IMR-90 (cell line): ENCODE measurements at regions not wholly inside any gene's neighbourhood (a gene's known extent, or its start where the extent isn't known, plus 50 kb on each side); places are given as distances from the start of the nearest gene placed in this dataset.

ENCODE experiments used
- ATAC-seq: fragments of 200-7000 bp; cut with Tn5 transposase; 2 replicates; pipeline ENCODE4 v1.9.1; 2020; ENCODE audit warnings: low read depth, mild to moderate bottlenecking, moderate library complexity
- BruUV-seq: library from RNA; stranded (reverse); fragments of 400-500 nt; replicated peaks from 2 replicates; lab custom pipeline; 2021; lab: Mats Ljungman, UMichigan
- CTCF ChIA-PET: fragments of 300-600 bp; formaldehyde crosslinking; extraction: SDS; loops from one replicate; lab custom pipeline; 2021; ENCODE audit warnings: antibody characterized with exemption; lab: Yijun Ruan, JAX
- POLR2A ChIA-PET: fragments of 300-600 bp; sonication (Branson Sonifier 250); formaldehyde crosslinking; loops from one replicate; lab custom pipeline; 2022; ENCODE audit warnings: antibody characterized with exemption; ENCODE audit not compliant: unreplicated experiment; lab: Charles Lee
- DNase-seq: peaks from one replicate; pipeline ENCODE4 v3.0.0; 2013
- H2AFZ ChIP-seq: replicated peaks from 2 replicates; pipeline ENCODE3; 2013; ENCODE audit warnings: low read length, mild to moderate bottlenecking; ENCODE audit not compliant: poor library complexity
- H2AK5ac ChIP-seq: 2 replicates; pipeline ENCODE4 v1.6.1; 2013; ENCODE audit warnings: low read depth, low read length, inconsistent platforms
- H2AK9ac ChIP-seq: replicated peaks from 2 replicates; pipeline ENCODE3; 2013; ENCODE audit warnings: mild to moderate bottlenecking, low read depth, low read length, moderate library complexity; ENCODE audit not compliant: poor library complexity
- H2BK120ac ChIP-seq: 2 replicates; pipeline ENCODE4 v1.6.1; 2013; ENCODE audit warnings: low read depth, low read length, inconsistent platforms
- H2BK15ac ChIP-seq: 3 replicates; pipeline ENCODE4 v1.6.1; 2013; ENCODE audit warnings: low read depth, low read length, inconsistent platforms
- H2BK20ac ChIP-seq: 2 replicates; pipeline ENCODE4 v1.6.1; 2013; ENCODE audit warnings: low read depth, mild to moderate bottlenecking, inconsistent platforms, low read length, moderate library complexity
- H2BK5ac ChIP-seq: 2 replicates; pipeline ENCODE4 v1.6.1; 2013; ENCODE audit warnings: mild to moderate bottlenecking, low read depth, low read length, inconsistent platforms; ENCODE audit not compliant: poor library complexity, severe bottlenecking
- H3K14ac ChIP-seq: replicated peaks from 2 replicates; pipeline ENCODE4 v1.6.1; 2013; ENCODE audit warnings: low read depth, low read length, inconsistent platforms
- H3K18ac ChIP-seq: 2 replicates; pipeline ENCODE4 v1.6.1; 2013; ENCODE audit warnings: low read depth, low read length, control low read depth
- H3K23ac ChIP-seq: 2 replicates; pipeline ENCODE4 v1.6.1; 2013; ENCODE audit warnings: low read depth, low read length, inconsistent platforms
- H3K27ac ChIP-seq: 2 replicates; pipeline ENCODE4 v1.5.1; 2013; ENCODE audit warnings: mild to moderate bottlenecking, control low read depth, low read length; ENCODE audit not compliant: insufficient read depth
- H3K27me3 ChIP-seq: 2 replicates; pipeline ENCODE4 v1.6.1; 2013; ENCODE audit warnings: low read length; ENCODE audit not compliant: control insufficient read depth, insufficient read depth
- H3K36me3 ChIP-seq: 2 replicates; pipeline ENCODE4 v1.6.1; 2013; ENCODE audit warnings: low read length, mixed read lengths; ENCODE audit not compliant: control insufficient read depth, insufficient read depth
- H3K4ac ChIP-seq: 2 replicates; pipeline ENCODE4 v1.6.1; 2013; ENCODE audit warnings: low read depth, low read length, inconsistent platforms
- H3K4me1 ChIP-seq: 2 replicates; pipeline ENCODE4 v1.6.1; 2013; ENCODE audit warnings: low read length, mixed read lengths; ENCODE audit not compliant: control insufficient read depth, insufficient read depth
- H3K4me2 ChIP-seq: 2 replicates; pipeline ENCODE4 v1.6.1; 2013; ENCODE audit warnings: low read depth, mild to moderate bottlenecking, control low read depth, low read length, moderate library complexity
- H3K4me3 ChIP-seq: 2 replicates; pipeline ENCODE4 v1.5.1; 2013; ENCODE audit warnings: low read depth, mild to moderate bottlenecking, control low read depth, low read length, moderate library complexity; ENCODE audit not compliant: insufficient read depth
- H3K56ac ChIP-seq: 2 replicates; pipeline ENCODE4 v1.6.1; 2013; ENCODE audit warnings: low read length, inconsistent platforms; ENCODE audit not compliant: insufficient read depth; ENCODE audit errors: extremely low read depth
- H3K79me1 ChIP-seq, 2 experiments: 2 replicates each; pipeline ENCODE4 v1.6.1; 2013; ENCODE audit warnings: low read length in 2 of 2, inconsistent platforms in 1 of 2, low read depth in 1 of 2
- H3K9ac ChIP-seq: 2 replicates; pipeline ENCODE4 v1.6.1; 2013; ENCODE audit warnings: low read depth, low read length, control low read depth
- H3K9me1 ChIP-seq: 2 replicates; pipeline ENCODE4 v1.6.1; 2013; ENCODE audit warnings: low read length, inconsistent platforms; ENCODE audit not compliant: insufficient read depth
- H3K9me3 ChIP-seq: 2 replicates; pipeline ENCODE4 v1.6.1; 2013; ENCODE audit warnings: low read length; ENCODE audit not compliant: control insufficient read depth, insufficient read depth
- H4K20me1 ChIP-seq: 2 replicates; pipeline ENCODE4 v1.6.1; 2013; ENCODE audit warnings: low read length, inconsistent platforms; ENCODE audit not compliant: insufficient read depth
- H4K5ac ChIP-seq: 2 replicates; pipeline ENCODE4 v1.6.1; 2013; ENCODE audit warnings: mild to moderate bottlenecking, low read depth, low read length, control low read depth
- H4K8ac ChIP-seq, 2 experiments: 2 replicates each; pipeline ENCODE4 v1.6.1; 2013; ENCODE audit warnings: low read depth in 2 of 2, low read length in 2 of 2, control low read depth in 1 of 2, inconsistent platforms in 1 of 2
- H4K91ac ChIP-seq: 2 replicates; pipeline ENCODE4 v1.6.1; 2013; ENCODE audit warnings: low read depth, low read length, inconsistent platforms; ENCODE audit not compliant: insufficient read depth
- CEBPB ChIP-seq: IDR thresholded peaks from 2 replicates; pipeline ENCODE4 v1.6.1; 2012; ENCODE audit warnings: low read depth, low read length, improper control_type of control experiment
- ELK1 ChIP-seq: fragments of 150-350 bp; IDR thresholded peaks from 2 replicates; pipeline ENCODE4 v1.6.1; 2016; ENCODE audit warnings: low read depth, mild to moderate bottlenecking, low read length, moderate library complexity, borderline replicate concordance
- MAZ ChIP-seq: IDR thresholded peaks from 2 replicates; pipeline ENCODE4 v1.6.1; 2012; ENCODE audit warnings: low read depth, mild to moderate bottlenecking, low read length, improper control_type of control experiment, moderate library complexity, borderline replicate concordance
- MXI1 ChIP-seq: IDR thresholded peaks from 2 replicates; pipeline ENCODE4 v1.6.1; 2012; ENCODE audit warnings: low read depth, mild to moderate bottlenecking, low read length, moderate library complexity, borderline replicate concordance
- NFE2L2 ChIP-seq: fragments of 150-350 bp; IDR thresholded peaks from 2 replicates; pipeline ENCODE4 v1.6.1; 2016; ENCODE audit warnings: low read depth, mild to moderate bottlenecking, low read length
- RAD21 ChIP-seq: IDR thresholded peaks from 2 replicates; pipeline ENCODE4 v1.6.1; 2012; ENCODE audit warnings: low read length, improper control_type of control experiment
- SMC3 ChIP-seq: fragments of 150-350 bp; IDR thresholded peaks from 2 replicates; pipeline ENCODE4 v1.6.1; 2016; ENCODE audit warnings: low read depth, mild to moderate bottlenecking, antibody characterized with exemption, low read length, moderate library complexity
- WGBS, 2 experiments: methylation state at CpG; one replicate each; pipeline versions ENCODE4 v1.1.5 to v1.1.7; 2013; ENCODE audit warnings: missing lambda C conversion rate in 2 of 2; ENCODE audit not compliant: insufficient read length in 1 of 2; ENCODE audit errors: extremely low coverage in 2 of 2; 5-methylcytosine and 5-hydroxymethylcytosine counted together
- dilution Hi-C: fragments of 300-500 bp; cut with HindIII; formaldehyde crosslinking; loops from one replicate; pipeline ENCODE4 v1.14.3; 2018; ENCODE audit warnings: low sequenced_read_pairs; ENCODE audit not compliant: unreplicated experiment
- in situ Hi-C: fragments of 300-500 bp; cut with MboI; formaldehyde crosslinking; loops from 3 replicates; pipeline ENCODE4 v1.14.3; 2019; ENCODE audit warnings: low sequenced_read_pairs, inconsistent platforms, mixed read lengths
- intact Hi-C: fragments of 100-400 bp; cut with micrococcal nuclease; formaldehyde crosslinking; loops from 2 replicates; pipeline ENCODE4 v1.10.0; 2022

GRCh38 chr1:67576474-67576873 is 108.5 kb upstream of the GADD45A start:
- H3K9me1 ChIP-seq: peaks cover 6% of the 10 kb centered on the region; the same call in 1 of the 2 replicates
- no peak overlapping the region for H3K4me2 ChIP-seq
- no peak for DNase-seq
- H3K27me3 ChIP-seq: no peaks in the 10 kb centered on the region
- no peak overlapping the region for H2AK5ac ChIP-seq
- H3K18ac ChIP-seq: no peak overlapping the region
- dilution Hi-C loops: no loop called here
- H3K4ac ChIP-seq: no peak overlapping the region
- in situ Hi-C loops: no loop called here
- no peak overlapping the region for H3K23ac ChIP-seq
- H2BK20ac ChIP-seq: no peak overlapping the region
- H4K5ac ChIP-seq: no peak overlapping the region
- no peak overlapping the region for H3K4me3 ChIP-seq
- intact Hi-C loops: loop anchor here (5.0 kb wide), 1 partner anchor 41 kb away; no protein-coding TSS in a partner anchor
- H3K14ac ChIP-seq: no peak overlapping the region
- ATAC-seq: no peak
- H2BK120ac ChIP-seq: no peak overlapping the region
- no peak overlapping the region for H4K91ac ChIP-seq
- ChIA-PET POLR2A (no interaction called here), CTCF (no interaction called here)
- H4K20me1 ChIP-seq: no peaks in the 10 kb centered on the region
- no peak overlapping the region for H4K8ac ChIP-seq
- H3K56ac ChIP-seq: no peak overlapping the region
- BruUV-seq: no TSS peak
- no peak overlapping the region for H2BK15ac ChIP-seq
- TF ChIP-seq RAD21 (no peak), MXI1 (no peak), ELK1 (no peak), CEBPB (peak; percentile 49; the same call in 1 of the 2 replicates), MAZ (no peak), SMC3 (no peak), NFE2L2 (no peak)
- no peaks in the 10 kb centered on the region for H3K9me3 ChIP-seq
- no peak overlapping the region for H3K27ac ChIP-seq
- no peak overlapping the region for H2AK9ac ChIP-seq
- no peaks in the 10 kb centered on the region for H3K79me1 ChIP-seq
- no CpG with 5 or more reads among the region's 5 CpGs for WGBS, 2 experiments
- peaks cover 14% of the 10 kb centered on the region; the same call in 1 of the 2 replicates for H3K4me1 ChIP-seq
- no peak overlapping the region for H2BK5ac ChIP-seq
- no peaks in the 10 kb centered on the region for H3K36me3 ChIP-seq
- H2AFZ ChIP-seq: no peak overlapping the region
- H3K9ac ChIP-seq: no peak overlapping the region
